GM23338 (cell line): ENCODE measurements at regions not wholly inside any gene's neighbourhood (a gene's known extent, or its start where the extent isn't known, plus 50 kb on each side); places are given as distances from the start of the nearest gene placed in this dataset.

Experiments used
- CREB1 ChIP-seq: fragments of 250-450 bp; sonication (Bioruptor Pico); IDR thresholded peaks from 2 replicates; pipeline ENCODE4 v1.5.0; 2020; ENCODE audit warnings: low read depth, mild to moderate bottlenecking, moderate library complexity
- EZH2 ChIP-seq: fragments of 200-600 bp; sonication (generic); IDR thresholded peaks from one replicate; pipeline ENCODE4 v1.8.0; 2017; ENCODE audit warnings: antibody characterized with exemption, mild to moderate bottlenecking, low read depth; ENCODE audit not compliant: unreplicated experiment
- EZH2phosphoT487 ChIP-seq: fragments of 200-600 bp; sonication (generic); IDR thresholded peaks from one replicate; pipeline ENCODE4 v1.8.1; 2018; ENCODE audit warnings: antibody characterized with exemption; ENCODE audit not compliant: unreplicated experiment
- JUNB ChIP-seq: IDR thresholded peaks from one replicate; pipeline ENCODE4 v1.6.1; 2016; ENCODE audit warnings: antibody characterized with exemption; ENCODE audit not compliant: unreplicated experiment
- NANOG ChIP-seq: IDR thresholded peaks from 2 replicates; pipeline ENCODE4 v1.6.1; 2016; ENCODE audit warnings: antibody characterized with exemption, borderline replicate concordance
- STAT1 ChIP-seq: IDR thresholded peaks from one replicate; pipeline ENCODE4 v1.6.1; 2016; ENCODE audit warnings: antibody characterized with exemption; ENCODE audit not compliant: unreplicated experiment
- ZNF114 ChIP-seq: fragments of 250-450 bp; sonication (Bioruptor Pico); IDR thresholded peaks from 2 replicates; pipeline ENCODE4 v1.5.0; 2020; ENCODE audit warnings: mild to moderate bottlenecking, moderate library complexity
- TF ChIP-seq, protein P1 (sequence below): fragments of 250-450 bp; sonication (Bioruptor Pico); IDR thresholded peaks from 2 replicates; pipeline ENCODE4 v1.5.0; 2020; ENCODE audit warnings: mild to moderate bottlenecking, moderate library complexity
- TF ChIP-seq, protein P2 (sequence below): IDR thresholded peaks from 2 replicates; pipeline ENCODE4 v1.6.1; 2016; ENCODE audit warnings: antibody characterized with exemption
- TF ChIP-seq, protein P3 (sequence below): IDR thresholded peaks from one replicate; pipeline ENCODE4 v1.6.1; 2018; ENCODE audit warnings: antibody characterized with exemption; ENCODE audit not compliant: unreplicated experiment

DNA sequence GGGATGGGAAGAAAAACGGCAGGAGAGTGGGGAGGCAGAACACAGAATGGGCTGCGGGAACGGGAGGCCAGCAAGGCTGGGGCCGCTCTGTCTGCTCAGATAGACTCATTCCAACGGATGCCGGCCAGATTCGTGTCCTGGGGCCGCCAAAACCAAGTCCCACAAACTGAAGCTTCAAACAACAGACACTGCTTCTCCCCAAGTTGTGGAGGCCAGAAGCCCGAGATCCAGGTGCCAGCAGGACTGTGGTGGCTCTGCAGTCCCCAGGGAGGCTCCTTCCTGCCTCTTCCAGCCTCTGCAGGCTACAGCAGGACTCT is 100.6 kb downstream of the ADRA2C start (continued):
- TF ChIP-seq, protein P1, sequence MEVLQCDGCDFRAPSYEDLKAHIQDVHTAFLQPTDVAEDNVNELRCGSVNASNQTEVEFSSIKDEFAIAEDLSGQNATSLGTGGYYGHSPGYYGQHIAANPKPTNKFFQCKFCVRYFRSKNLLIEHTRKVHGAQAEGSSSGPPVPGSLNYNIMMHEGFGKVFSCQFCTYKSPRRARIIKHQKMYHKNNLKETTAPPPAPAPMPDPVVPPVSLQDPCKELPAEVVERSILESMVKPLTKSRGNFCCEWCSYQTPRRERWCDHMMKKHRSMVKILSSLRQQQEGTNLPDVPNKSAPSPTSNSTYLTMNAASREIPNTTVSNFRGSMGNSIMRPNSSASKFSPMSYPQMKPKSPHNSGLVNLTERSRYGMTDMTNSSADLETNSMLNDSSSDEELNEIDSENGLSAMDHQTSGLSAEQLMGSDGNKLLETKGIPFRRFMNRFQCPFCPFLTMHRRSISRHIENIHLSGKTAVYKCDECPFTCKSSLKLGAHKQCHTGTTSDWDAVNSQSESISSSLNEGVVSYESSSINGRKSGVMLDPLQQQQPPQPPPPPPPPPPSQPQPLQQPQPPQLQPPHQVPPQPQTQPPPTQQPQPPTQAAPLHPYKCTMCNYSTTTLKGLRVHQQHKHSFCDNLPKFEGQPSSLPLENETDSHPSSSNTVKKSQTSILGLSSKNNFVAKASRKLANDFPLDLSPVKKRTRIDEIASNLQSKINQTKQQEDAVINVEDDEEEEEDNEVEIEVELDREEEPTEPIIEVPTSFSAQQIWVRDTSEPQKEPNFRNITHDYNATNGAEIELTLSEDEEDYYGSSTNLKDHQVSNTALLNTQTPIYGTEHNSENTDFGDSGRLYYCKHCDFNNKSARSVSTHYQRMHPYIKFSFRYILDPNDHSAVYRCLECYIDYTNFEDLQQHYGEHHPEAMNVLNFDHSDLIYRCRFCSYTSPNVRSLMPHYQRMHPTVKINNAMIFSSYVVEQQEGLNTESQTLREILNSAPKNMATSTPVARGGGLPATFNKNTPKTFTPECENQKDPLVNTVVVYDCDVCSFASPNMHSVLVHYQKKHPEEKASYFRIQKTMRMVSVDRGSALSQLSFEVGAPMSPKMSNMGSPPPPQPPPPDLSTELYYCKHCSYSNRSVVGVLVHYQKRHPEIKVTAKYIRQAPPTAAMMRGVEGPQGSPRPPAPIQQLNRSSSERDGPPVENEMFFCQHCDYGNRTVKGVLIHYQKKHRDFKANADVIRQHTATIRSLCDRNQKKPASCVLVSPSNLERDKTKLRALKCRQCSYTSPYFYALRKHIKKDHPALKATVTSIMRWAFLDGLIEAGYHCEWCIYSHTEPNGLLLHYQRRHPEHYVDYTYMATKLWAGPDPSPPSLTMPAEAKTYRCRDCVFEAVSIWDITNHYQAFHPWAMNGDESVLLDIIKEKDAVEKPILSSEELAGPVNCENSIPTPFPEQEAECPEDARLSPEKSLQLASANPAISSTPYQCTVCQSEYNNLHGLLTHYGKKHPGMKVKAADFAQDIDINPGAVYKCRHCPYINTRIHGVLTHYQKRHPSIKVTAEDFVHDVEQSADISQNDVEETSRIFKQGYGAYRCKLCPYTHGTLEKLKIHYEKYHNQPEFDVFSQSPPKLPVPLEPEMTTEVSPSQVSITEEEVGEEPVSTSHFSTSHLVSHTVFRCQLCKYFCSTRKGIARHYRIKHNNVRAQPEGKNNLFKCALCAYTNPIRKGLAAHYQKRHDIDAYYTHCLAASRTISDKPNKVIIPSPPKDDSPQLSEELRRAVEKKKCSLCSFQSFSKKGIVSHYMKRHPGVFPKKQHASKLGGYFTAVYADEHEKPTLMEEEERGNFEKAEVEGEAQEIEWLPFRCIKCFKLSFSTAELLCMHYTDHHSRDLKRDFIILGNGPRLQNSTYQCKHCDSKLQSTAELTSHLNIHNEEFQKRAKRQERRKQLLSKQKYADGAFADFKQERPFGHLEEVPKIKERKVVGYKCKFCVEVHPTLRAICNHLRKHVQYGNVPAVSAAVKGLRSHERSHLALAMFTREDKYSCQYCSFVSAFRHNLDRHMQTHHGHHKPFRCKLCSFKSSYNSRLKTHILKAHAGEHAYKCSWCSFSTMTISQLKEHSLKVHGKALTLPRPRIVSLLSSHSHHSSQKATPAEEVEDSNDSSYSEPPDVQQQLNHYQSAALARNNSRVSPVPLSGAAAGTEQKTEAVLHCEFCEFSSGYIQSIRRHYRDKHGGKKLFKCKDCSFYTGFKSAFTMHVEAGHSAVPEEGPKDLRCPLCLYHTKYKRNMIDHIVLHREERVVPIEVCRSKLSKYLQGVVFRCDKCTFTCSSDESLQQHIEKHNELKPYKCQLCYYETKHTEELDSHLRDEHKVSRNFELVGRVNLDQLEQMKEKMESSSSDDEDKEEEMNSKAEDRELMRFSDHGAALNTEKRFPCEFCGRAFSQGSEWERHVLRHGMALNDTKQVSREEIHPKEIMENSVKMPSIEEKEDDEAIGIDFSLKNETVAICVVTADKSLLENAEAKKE (CRISPR knock-in tag), result no peak
- TF ChIP-seq, protein P2, sequence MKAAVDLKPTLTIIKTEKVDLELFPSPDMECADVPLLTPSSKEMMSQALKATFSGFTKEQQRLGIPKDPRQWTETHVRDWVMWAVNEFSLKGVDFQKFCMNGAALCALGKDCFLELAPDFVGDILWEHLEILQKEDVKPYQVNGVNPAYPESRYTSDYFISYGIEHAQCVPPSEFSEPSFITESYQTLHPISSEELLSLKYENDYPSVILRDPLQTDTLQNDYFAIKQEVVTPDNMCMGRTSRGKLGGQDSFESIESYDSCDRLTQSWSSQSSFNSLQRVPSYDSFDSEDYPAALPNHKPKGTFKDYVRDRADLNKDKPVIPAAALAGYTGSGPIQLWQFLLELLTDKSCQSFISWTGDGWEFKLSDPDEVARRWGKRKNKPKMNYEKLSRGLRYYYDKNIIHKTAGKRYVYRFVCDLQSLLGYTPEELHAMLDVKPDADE, result no peak
- TF ChIP-seq JUNB, result no peak
- TF ChIP-seq STAT1, result no peak
- TF ChIP-seq, protein P3, sequence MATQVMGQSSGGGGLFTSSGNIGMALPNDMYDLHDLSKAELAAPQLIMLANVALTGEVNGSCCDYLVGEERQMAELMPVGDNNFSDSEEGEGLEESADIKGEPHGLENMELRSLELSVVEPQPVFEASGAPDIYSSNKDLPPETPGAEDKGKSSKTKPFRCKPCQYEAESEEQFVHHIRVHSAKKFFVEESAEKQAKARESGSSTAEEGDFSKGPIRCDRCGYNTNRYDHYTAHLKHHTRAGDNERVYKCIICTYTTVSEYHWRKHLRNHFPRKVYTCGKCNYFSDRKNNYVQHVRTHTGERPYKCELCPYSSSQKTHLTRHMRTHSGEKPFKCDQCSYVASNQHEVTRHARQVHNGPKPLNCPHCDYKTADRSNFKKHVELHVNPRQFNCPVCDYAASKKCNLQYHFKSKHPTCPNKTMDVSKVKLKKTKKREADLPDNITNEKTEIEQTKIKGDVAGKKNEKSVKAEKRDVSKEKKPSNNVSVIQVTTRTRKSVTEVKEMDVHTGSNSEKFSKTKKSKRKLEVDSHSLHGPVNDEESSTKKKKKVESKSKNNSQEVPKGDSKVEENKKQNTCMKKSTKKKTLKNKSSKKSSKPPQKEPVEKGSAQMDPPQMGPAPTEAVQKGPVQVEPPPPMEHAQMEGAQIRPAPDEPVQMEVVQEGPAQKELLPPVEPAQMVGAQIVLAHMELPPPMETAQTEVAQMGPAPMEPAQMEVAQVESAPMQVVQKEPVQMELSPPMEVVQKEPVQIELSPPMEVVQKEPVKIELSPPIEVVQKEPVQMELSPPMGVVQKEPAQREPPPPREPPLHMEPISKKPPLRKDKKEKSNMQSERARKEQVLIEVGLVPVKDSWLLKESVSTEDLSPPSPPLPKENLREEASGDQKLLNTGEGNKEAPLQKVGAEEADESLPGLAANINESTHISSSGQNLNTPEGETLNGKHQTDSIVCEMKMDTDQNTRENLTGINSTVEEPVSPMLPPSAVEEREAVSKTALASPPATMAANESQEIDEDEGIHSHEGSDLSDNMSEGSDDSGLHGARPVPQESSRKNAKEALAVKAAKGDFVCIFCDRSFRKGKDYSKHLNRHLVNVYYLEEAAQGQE, result no peak
- TF ChIP-seq NANOG, result no peak
- TF ChIP-seq ZNF114 (CRISPR knock-in tag), result no peak
- TF ChIP-seq EZH2phosphoT487, result no peak
- TF ChIP-seq EZH2, result no peak
- no peak for TF ChIP-seq CREB1 (CRISPR knock-in tag)
